OCI-LY1 (cell line): ENCODE measurements at regions not wholly inside any gene's neighbourhood (a gene's known extent, or its start where the extent isn't known, plus 50 kb on each side); places are given as distances from the start of the nearest gene placed in this dataset.

Experiments
- CTCF ChIP-seq: fragments of 200-600 bp; sonication (generic), shearing (Covaris generic); IDR thresholded peaks from 2 replicates; pipeline ENCODE4 v1.5.1; 2017; ENCODE audit warnings: mild to moderate bottlenecking, antibody characterized with exemption, low read length, moderate library complexity, mixed read lengths
- EZH2 ChIP-seq: fragments of 200-600 bp; sonication (generic), shearing (Covaris generic); IDR thresholded peaks from 2 replicates; pipeline ENCODE4 v1.8.0; 2017; ENCODE audit warnings: borderline replicate concordance, mixed run types, mild to moderate bottlenecking, antibody characterized with exemption, low read length, moderate library complexity, mixed read lengths

- TF ChIP-seq CTCF (no peak), EZH2 (no peak)
Observed at GRCh38 chr12:18864900-18865561, 127.1 kb downstream of the CAPZA3 start.
